A549 (cell line): ENCODE measurements at regions not wholly inside any gene's neighbourhood (a gene's known extent, or its start where the extent isn't known, plus 50 kb on each side); places are given as distances from the start of the nearest gene placed in this dataset.

Experiments used
- ATAC-seq, 2 experiments: fragments of 200-7000 bp in 1 of 2; fragments of >200 bp in 1 of 2; cut with Nextera tagmentation in 1 of 2; cut with Tn5 transposase in 1 of 2; 3 replicates each; pipeline versions ENCODE4 v1.8.0 to v1.9.1; 2018 to 2020; ENCODE audit warnings: mild to moderate bottlenecking in 1 of 2, moderate library complexity in 1 of 2
- CTCF ChIA-PET: fragments of 300-600 bp; sonication (Branson Sonifier 250); formaldehyde crosslinking; extraction: SDS; loops from one replicate; lab custom pipeline; 2021; ENCODE audit warnings: antibody characterized with exemption, inconsistent platforms; lab: Yijun Ruan, JAX
- POLR2A ChIA-PET: fragments of 350-600 bp; formaldehyde crosslinking; extraction: SDS; loops from one replicate; lab custom pipeline; 2021; ENCODE audit warnings: antibody characterized with exemption, inconsistent platforms; lab: Yijun Ruan, JAX
- DNase-seq, 2 experiments: peaks; one replicate each; pipeline versions ENCODE4 v3.0.0 to v3.0.0-alpha.2; 2011 to 2016; ENCODE audit warnings: low read depth in 1 of 2, low spot score in 1 of 2
- FAIRE-seq: peaks from 2 replicates; lab custom pipeline; 2011; peaks lifted over from hg19 to GRCh38; lab: Jason Lieb, UNC
- H3K27ac ChIP-seq, 2 experiments: fragments of >200 bp; sonication (Bioruptor Twin); formaldehyde crosslinking; 3 replicates each; pipeline ENCODE4 v1.5.1; 2016 to 2017
- H3K4me1 ChIP-seq: fragments of >200 bp; sonication (Bioruptor Twin); formaldehyde crosslinking; 3 replicates; pipeline ENCODE4 v1.6.1; 2016
- H3K4me2 ChIP-seq: fragments of >200 bp; sonication (Bioruptor Twin); formaldehyde crosslinking; 3 replicates; pipeline ENCODE4 v1.6.1; 2016
- H3K4me3 ChIP-seq: fragments of >200 bp; sonication (Bioruptor Twin); formaldehyde crosslinking; 3 replicates; pipeline ENCODE4 v1.5.1; 2016
- H3K9me3 ChIP-seq: fragments of >200 bp; sonication (Bioruptor Twin); formaldehyde crosslinking; 3 replicates; pipeline ENCODE4 v1.6.1; 2016
- CBX2 ChIP-seq: fragments of 200-600 bp; sonication (generic); IDR thresholded peaks from 2 replicates; pipeline ENCODE4 v1.6.1; 2016; ENCODE audit warnings: low read depth, mild to moderate bottlenecking, borderline replicate concordance
- CEBPB ChIP-seq, 2 experiments: fragments of >200 bp in 1 of 2; sonication (Bioruptor Twin) in 1 of 2; formaldehyde crosslinking in 1 of 2; IDR thresholded peaks; 2 replicates each; pipeline ENCODE4 v1.6.1; 2012 to 2016
- CHD2 ChIP-seq: fragments of 150-350 bp; IDR thresholded peaks from 2 replicates; pipeline ENCODE4 v1.6.1; 2014; ENCODE audit warnings: low read length; ENCODE audit not compliant: partially characterized antibody
- CHD4 ChIP-seq: fragments of 200-600 bp; sonication (generic); IDR thresholded peaks from 2 replicates; pipeline ENCODE4 v1.6.1; 2016; ENCODE audit warnings: antibody characterized with exemption, mild to moderate bottlenecking, borderline replicate concordance
- EHF ChIP-seq: fragments of 250-450 bp; sonication (Bioruptor Pico); IDR thresholded peaks from 2 replicates; pipeline ENCODE4 v1.5.0; 2020; ENCODE audit warnings: mild to moderate bottlenecking
- EHMT2 ChIP-seq: fragments of 200-600 bp; sonication (generic); IDR thresholded peaks from 2 replicates; pipeline ENCODE4 v1.6.1; 2016; ENCODE audit warnings: antibody characterized with exemption, low read depth, mild to moderate bottlenecking, moderate library complexity
- HDAC2 ChIP-seq: fragments of 200-600 bp; sonication (generic); IDR thresholded peaks from 2 replicates; pipeline ENCODE4 v1.6.1; 2016
- HEYL ChIP-seq: fragments of 250-450 bp; sonication (Bioruptor Pico); IDR thresholded peaks from 2 replicates; pipeline ENCODE4 v1.8.0; 2021; ENCODE audit warnings: mild to moderate bottlenecking, moderate library complexity
- HOXA7 ChIP-seq: fragments of 250-450 bp; sonication (Bioruptor Pico); IDR thresholded peaks from 2 replicates; pipeline ENCODE4 v1.5.0; 2020; ENCODE audit warnings: mild to moderate bottlenecking, moderate library complexity
- HOXB13 ChIP-seq: fragments of 250-450 bp; sonication (Bioruptor Pico); IDR thresholded peaks from 2 replicates; pipeline ENCODE4 v1.5.0; 2020; ENCODE audit warnings: low read depth, mild to moderate bottlenecking, moderate library complexity
- JUNB ChIP-seq: fragments of >200 bp; sonication (Bioruptor Twin); formaldehyde crosslinking; IDR thresholded peaks from 2 replicates; pipeline ENCODE4 v1.6.1; 2016
- KDM5A ChIP-seq: fragments of 200-600 bp; sonication (generic); IDR thresholded peaks from 2 replicates; pipeline ENCODE4 v1.6.1; 2016; ENCODE audit warnings: antibody characterized with exemption, mild to moderate bottlenecking
- MYC ChIP-seq: IDR thresholded peaks from 2 replicates; pipeline ENCODE4 v1.6.1; 2012; ENCODE audit warnings: mild to moderate bottlenecking, inconsistent platforms, low read length, improper control_type of control experiment, borderline replicate concordance
- POLR2AphosphoS2 ChIP-seq: conservative IDR thresholded peaks from 2 replicates; pipeline ENCODE4 v1.6.1; 2012; ENCODE audit warnings: low read length, improper control_type of control experiment, inconsistent platforms
- RARB ChIP-seq: fragments of 250-450 bp; sonication (Bioruptor Pico); IDR thresholded peaks from 2 replicates; pipeline ENCODE4 v1.8.0; 2021; ENCODE audit warnings: mild to moderate bottlenecking, moderate library complexity
- RCOR1 ChIP-seq: fragments of 150-350 bp; IDR thresholded peaks from 2 replicates; pipeline ENCODE4 v1.6.1; 2014; ENCODE audit warnings: antibody characterized with exemption, low read length, low read depth
- RFX5 ChIP-seq: fragments of 450-650 bp; IDR thresholded peaks from 2 replicates; pipeline ENCODE4 v1.7.1; 2014; ENCODE audit warnings: antibody characterized with exemption, mild to moderate bottlenecking, moderate library complexity
- TP53 ChIP-seq: fragments of 250-450 bp; sonication (Bioruptor Pico); IDR thresholded peaks from 2 replicates; pipeline ENCODE4 v1.5.0; 2021; ENCODE audit warnings: mild to moderate bottlenecking, moderate library complexity
- ZFP36 ChIP-seq: fragments of 450-650 bp; IDR thresholded peaks from 2 replicates; pipeline ENCODE4 v1.6.1; 2014; ENCODE audit warnings: borderline replicate concordance; ENCODE audit not compliant: partially characterized antibody
- ZNF302 ChIP-seq: fragments of 250-450 bp; sonication (Bioruptor Pico); IDR thresholded peaks from 2 replicates; pipeline ENCODE4 v1.9.0; 2021; ENCODE audit warnings: inconsistent platforms, mild to moderate bottlenecking, moderate library complexity
- ZSCAN20 ChIP-seq: fragments of 250-450 bp; sonication (Bioruptor Pico); IDR thresholded peaks from 2 replicates; pipeline ENCODE4 v1.8.0; 2022; ENCODE audit warnings: mild to moderate bottlenecking, moderate library complexity
- WGBS: methylation state at CpG from one replicate; pipeline ENCODE4 v1.1.6; 2017; ENCODE audit errors: missing lambda C conversion rate; 5-methylcytosine and 5-hydroxymethylcytosine counted together
- TF ChIP-seq, protein P1 (sequence below): fragments of >200 bp; sonication (Bioruptor Twin); formaldehyde crosslinking; IDR thresholded peaks from 2 replicates; pipeline ENCODE4 v1.6.1; 2016
- TF ChIP-seq, protein P2 (sequence below): fragments of 200-600 bp; sonication (generic); IDR thresholded peaks from 2 replicates; pipeline ENCODE4 v1.6.1; 2016; ENCODE audit warnings: antibody characterized with exemption, mild to moderate bottlenecking, moderate library complexity
- TF ChIP-seq, protein P3 (sequence below): fragments of 250-450 bp; sonication (Bioruptor Pico); IDR thresholded peaks from 2 replicates; pipeline ENCODE4 v1.5.0; 2021; ENCODE audit warnings: mild to moderate bottlenecking, moderate library complexity, borderline replicate concordance
- TF ChIP-seq, protein P4 (sequence below): IDR thresholded peaks from 2 replicates; pipeline ENCODE4 v1.6.1; 2012

DNA sequence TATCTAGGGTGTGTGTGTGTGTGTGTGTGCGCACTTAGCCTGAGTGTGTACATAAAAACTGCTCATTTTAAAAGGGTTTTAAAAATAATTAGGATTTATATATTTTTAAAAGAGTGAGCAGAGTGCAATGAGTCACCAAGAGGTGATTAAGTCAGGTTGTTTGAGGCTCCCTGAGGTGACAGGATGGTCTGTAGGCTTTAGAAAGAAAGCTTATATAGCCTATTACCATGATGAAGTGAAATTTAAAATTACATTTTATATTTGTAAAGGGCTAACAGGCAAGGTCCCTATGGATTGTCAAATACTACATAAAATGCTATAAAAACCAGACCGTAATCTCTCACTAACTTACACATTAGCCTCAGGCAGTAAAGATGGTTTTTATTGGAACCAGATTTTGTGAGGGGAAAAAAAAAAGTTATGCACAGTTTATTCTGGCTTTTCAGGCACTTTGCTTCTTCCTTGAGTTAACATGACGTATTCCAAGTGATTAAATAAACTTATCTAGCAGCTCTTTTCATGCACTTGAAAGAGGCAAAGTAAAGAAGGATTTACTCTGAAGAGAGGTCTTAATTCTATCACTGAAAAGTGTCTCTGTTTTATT is 711.7 kb upstream of the PTBP2 start:
- H3K9me3 ChIP-seq, result no peaks in the 10 kb centered on the region
- DNase-seq, result no peak
- POLR2A ChIA-PET, result no interaction called here
- ATAC-seq, result no peak
- TF ChIP-seq, protein P1, sequence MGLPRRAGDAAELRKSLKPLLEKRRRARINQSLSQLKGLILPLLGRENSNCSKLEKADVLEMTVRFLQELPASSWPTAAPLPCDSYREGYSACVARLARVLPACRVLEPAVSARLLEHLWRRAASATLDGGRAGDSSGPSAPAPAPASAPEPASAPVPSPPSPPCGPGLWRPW, result no peak
- TF ChIP-seq EHF, result no peak
- TF ChIP-seq EHMT2, result no peak
- no peak for TF ChIP-seq RARB (CRISPR knock-in tag)
- no peak for TF ChIP-seq CHD4
- no peak for TF ChIP-seq JUNB
- TF ChIP-seq POLR2AphosphoS2, result no peak
- no peak for TF ChIP-seq ZSCAN20 (CRISPR knock-in tag)
- TF ChIP-seq TP53 (CRISPR knock-in tag), result no peak
- TF ChIP-seq MYC, result no peak
- TF ChIP-seq HEYL (CRISPR knock-in tag), result no peak
- TF ChIP-seq, all 56 proteins: peak for 0
- CTCF ChIA-PET, result interaction anchor here (0.7 kb wide), 1 partner anchor 680 kb away, joined by 3 read pairs; no protein-coding TSS in a partner anchor
- no peak for FAIRE-seq
- Histone ChIP-seq H3K4me1 (no peaks in the 10 kb centered on the region), H3K4me3 (no peak overlapping the region), H3K27ac (no peak overlapping the region), H3K4me2 (no peak overlapping the region)
- 1% methylated on average over 3 of the region's 3 CpGs for WGBS

DNA sequence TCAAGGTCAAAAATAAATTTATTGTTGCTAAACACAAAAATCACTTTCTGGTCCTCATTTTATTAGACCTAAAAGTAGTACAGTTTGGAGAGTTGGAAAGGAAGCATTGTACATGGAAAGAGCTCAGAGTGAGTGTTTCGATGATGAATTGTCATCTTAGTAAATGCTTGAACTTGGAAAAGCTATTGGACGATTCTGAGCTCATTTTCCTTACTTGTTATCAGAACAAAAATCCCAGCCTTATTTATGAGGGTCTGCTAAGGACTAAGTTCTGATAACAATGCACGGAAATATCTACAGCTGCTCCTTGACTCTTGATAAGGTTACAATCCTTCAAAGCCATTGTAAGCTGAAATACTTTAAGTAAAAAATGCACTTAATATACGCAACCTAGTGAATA is 710.0 kb upstream of the PTBP2 start:
- Histone ChIP-seq H3K9me3 (no peaks in the 10 kb centered on the region), H3K4me2 (no peak overlapping the region), H3K4me3 (no peak overlapping the region), H3K27ac (no peak overlapping the region), H3K4me1 (no peaks in the 10 kb centered on the region)
- ATAC-seq (no peak), FAIRE-seq (no peak), DNase-seq (no peak)
- ChIA-PET CTCF (no interaction called here), POLR2A (no interaction called here)
- no peak for TF ChIP-seq RARB (CRISPR knock-in tag)
- no peak for TF ChIP-seq CEBPB (IDR thresholded peaks at IDR 0.05)
- TF ChIP-seq, protein P2, sequence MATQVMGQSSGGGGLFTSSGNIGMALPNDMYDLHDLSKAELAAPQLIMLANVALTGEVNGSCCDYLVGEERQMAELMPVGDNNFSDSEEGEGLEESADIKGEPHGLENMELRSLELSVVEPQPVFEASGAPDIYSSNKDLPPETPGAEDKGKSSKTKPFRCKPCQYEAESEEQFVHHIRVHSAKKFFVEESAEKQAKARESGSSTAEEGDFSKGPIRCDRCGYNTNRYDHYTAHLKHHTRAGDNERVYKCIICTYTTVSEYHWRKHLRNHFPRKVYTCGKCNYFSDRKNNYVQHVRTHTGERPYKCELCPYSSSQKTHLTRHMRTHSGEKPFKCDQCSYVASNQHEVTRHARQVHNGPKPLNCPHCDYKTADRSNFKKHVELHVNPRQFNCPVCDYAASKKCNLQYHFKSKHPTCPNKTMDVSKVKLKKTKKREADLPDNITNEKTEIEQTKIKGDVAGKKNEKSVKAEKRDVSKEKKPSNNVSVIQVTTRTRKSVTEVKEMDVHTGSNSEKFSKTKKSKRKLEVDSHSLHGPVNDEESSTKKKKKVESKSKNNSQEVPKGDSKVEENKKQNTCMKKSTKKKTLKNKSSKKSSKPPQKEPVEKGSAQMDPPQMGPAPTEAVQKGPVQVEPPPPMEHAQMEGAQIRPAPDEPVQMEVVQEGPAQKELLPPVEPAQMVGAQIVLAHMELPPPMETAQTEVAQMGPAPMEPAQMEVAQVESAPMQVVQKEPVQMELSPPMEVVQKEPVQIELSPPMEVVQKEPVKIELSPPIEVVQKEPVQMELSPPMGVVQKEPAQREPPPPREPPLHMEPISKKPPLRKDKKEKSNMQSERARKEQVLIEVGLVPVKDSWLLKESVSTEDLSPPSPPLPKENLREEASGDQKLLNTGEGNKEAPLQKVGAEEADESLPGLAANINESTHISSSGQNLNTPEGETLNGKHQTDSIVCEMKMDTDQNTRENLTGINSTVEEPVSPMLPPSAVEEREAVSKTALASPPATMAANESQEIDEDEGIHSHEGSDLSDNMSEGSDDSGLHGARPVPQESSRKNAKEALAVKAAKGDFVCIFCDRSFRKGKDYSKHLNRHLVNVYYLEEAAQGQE, result no peak
- 8% methylated on average over 4 of the region's 4 CpGs for WGBS

DNA sequence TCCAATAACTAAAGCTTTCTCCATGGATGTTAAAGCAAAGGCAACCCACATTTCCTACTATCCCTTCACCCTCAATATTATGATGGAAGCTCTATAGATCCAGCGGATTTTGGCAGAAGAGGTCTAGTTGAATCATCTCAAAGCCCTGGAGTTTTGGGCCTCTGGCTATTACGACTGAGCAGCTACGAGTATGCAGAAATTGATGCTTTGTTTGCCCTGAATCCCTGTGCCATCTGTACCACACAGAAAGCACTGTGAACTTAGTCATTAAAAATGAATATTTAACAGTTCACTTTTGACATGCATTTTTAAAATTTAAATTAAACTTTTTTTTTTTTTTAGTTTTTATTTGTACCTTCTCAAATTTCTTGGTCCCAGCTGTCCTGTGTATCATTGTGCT is 705.4 kb upstream of the PTBP2 start:
- TF ChIP-seq RCOR1 (no peak), ZFP36 (no peak), HEYL (CRISPR knock-in tag) (no peak), EHMT2 (no peak), CBX2 (no peak), ZNF302 (CRISPR knock-in tag) (no peak), KDM5A (no peak), CHD2 (no peak), HOXB13 (CRISPR knock-in tag) (no peak), HDAC2 (no peak), CHD4 (no peak), RFX5 (no peak), HOXA7 (CRISPR knock-in tag) (no peak)
- TF ChIP-seq, protein P2, result no peak
- TF ChIP-seq, protein P3, sequence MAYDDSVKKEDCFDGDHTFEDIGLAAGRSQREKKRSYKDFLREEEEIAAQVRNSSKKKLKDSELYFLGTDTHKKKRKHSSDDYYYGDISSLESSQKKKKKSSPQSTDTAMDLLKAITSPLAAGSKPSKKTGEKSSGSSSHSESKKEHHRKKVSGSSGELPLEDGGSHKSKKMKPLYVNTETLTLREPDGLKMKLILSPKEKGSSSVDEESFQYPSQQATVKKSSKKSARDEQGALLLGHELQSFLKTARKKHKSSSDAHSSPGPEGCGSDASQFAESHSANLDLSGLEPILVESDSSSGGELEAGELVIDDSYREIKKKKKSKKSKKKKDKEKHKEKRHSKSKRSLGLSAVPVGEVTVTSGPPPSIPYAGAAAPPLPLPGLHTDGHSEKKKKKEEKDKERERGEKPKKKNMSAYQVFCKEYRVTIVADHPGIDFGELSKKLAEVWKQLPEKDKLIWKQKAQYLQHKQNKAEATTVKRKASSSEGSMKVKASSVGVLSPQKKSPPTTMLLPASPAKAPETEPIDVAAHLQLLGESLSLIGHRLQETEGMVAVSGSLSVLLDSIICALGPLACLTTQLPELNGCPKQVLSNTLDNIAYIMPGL, result no peak
- TF ChIP-seq, protein P4, sequence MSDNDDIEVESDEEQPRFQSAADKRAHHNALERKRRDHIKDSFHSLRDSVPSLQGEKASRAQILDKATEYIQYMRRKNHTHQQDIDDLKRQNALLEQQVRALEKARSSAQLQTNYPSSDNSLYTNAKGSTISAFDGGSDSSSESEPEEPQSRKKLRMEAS, result no peak
- TF ChIP-seq, all 56 proteins: peak for 0
- ATAC-seq (no peak), DNase-seq (no peak), FAIRE-seq (no peak)
- POLR2A ChIA-PET, result no interaction called here
- Histone ChIP-seq H3K9me3 (no peaks in the 10 kb centered on the region), H3K4me2 (no peak overlapping the region), H3K4me1 (no peaks in the 10 kb centered on the region), H3K27ac (no peak overlapping the region), H3K4me3 (no peak overlapping the region)
- CTCF ChIA-PET, result no interaction called here
- 2% methylated on average over 3 of the region's 3 CpGs for WGBS
